ENCODE measurements at regions not wholly inside any gene's neighbourhood (a gene's known extent, or its start where the extent isn't known, plus 50 kb on each side); places are given as distances from the start of the nearest gene placed in this dataset.

DNA sequence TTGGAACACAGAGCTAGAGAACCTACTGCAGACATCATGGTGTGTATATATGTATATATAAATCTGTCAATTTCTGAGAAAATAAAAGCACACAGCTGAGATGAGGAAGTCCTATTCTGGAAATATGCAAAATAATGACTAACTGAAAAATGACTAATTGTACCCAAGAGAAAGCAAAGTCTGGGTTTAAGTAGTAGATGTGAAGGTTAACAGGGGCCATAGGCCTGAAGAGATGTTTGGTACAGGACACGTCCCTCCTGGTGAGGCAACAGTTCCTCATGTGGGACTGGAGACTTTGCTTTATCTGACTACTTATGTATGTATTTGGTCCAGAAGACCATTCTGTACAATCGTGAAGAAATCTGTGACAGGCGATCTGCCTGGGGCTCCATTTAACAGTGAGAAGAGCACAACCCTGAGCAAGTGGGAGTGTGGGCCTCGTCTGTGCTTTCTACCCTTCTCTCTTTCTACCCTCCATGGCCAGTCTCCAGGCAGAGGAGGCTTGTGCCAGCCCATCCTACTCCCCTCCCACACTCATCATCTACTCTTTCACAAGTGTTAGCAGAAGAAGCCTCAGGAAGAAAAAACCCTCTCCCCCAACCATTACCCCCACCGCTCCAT is 67.5 kb downstream of the SLC41A2 start:
- TF ChIP-seq CTCF (conservative IDR thresholded peaks at IDR 0.05 in 1 of 2, IDR thresholded peaks at IDR 0.05 in 1 of 2; ENCODE audit: extremely low read depth in 1 of 2, insufficient read depth in 1 of 2, low read depth in 1 of 2, low read length in 2 of 2) = no peak
- no peak for TF ChIP-seq EZH2 (IDR thresholded peaks at IDR 0.05; ENCODE audit: borderline replicate concordance, low read length)

Data from mammary epithelial cell (primary cell).